ENCODE measurements at regions not wholly inside any gene's neighbourhood (a gene's known extent, or its start where the extent isn't known, plus 50 kb on each side); places are given as distances from the start of the nearest gene placed in this dataset.

GRCh38 chr1:60913039-60913438 lies 169.3 kb upstream of the NFIA start:
- ChIA-PET CTCF (no interaction called here), POLR2A (no interaction called here)
- no peak for DNase-seq (ENCODE audit: extremely low spot score)
- no peak for TF ChIP-seq CTCF (IDR thresholded peaks at IDR 0.05; ENCODE audit: control extremely low read depth, extremely low read depth, low read depth, missing control alignments)

- DNase-seq (ENCODE audit: extremely low spot score), result no peak
These were observed 170.2 kb upstream of the NFIA start for GRCh38 chr1:60911966-60912697.

GRCh38 chr1:60908159-60908558 lies 174.2 kb upstream of the NFIA start:
- CTCF ChIA-PET, result no interaction called here
- TF ChIP-seq CTCF (IDR thresholded peaks at IDR 0.05; ENCODE audit: control extremely low read depth, extremely low read depth, low read depth, missing control alignments), result no peak
- no peak for DNase-seq (ENCODE audit: extremely low spot score)
- POLR2A ChIA-PET, result no interaction called here

More at GRCh38 chr1:60911966-60912697, 170.2 kb upstream of the NFIA start:
- CTCF ChIA-PET, result no interaction called here
- POLR2A ChIA-PET, result no interaction called here
- TF ChIP-seq CTCF (IDR thresholded peaks at IDR 0.05; ENCODE audit: control extremely low read depth, extremely low read depth, low read depth, missing control alignments), result no peak

GRCh38 chr1:60906526-60906925 lies 175.8 kb upstream of the NFIA start:
- POLR2A ChIA-PET, result no interaction called here
- TF ChIP-seq CTCF (IDR thresholded peaks at IDR 0.05; ENCODE audit: control extremely low read depth, extremely low read depth, low read depth, missing control alignments), result no peak
- DNase-seq (ENCODE audit: extremely low spot score), result no peak
- CTCF ChIA-PET, result no interaction called here

- no peak for DNase-seq (ENCODE audit: extremely low spot score)
- POLR2A ChIA-PET, result no interaction called here
- no peak for TF ChIP-seq CTCF (IDR thresholded peaks at IDR 0.05; ENCODE audit: control extremely low read depth, extremely low read depth, low read depth, missing control alignments)
- CTCF ChIA-PET, result interaction anchor here (1.0 kb wide), 1 partner anchor 39 kb away, joined by 3 read pairs; no protein-coding TSS in a partner anchor
These were observed 176.3 kb upstream of the NFIA start for GRCh38 chr1:60906039-60906438.

GRCh38 chr1:60904099-60904851 lies 178.1 kb upstream of the NFIA start:
- no peak for TF ChIP-seq CTCF (IDR thresholded peaks at IDR 0.05; ENCODE audit: control extremely low read depth, extremely low read depth, low read depth, missing control alignments)
- ChIA-PET POLR2A (no interaction called here), CTCF (interaction anchor here (1.0 kb wide), 1 partner anchor 11 kb away, joined by 3 read pairs; no protein-coding TSS in a partner anchor)
- DNase-seq (ENCODE audit: extremely low spot score), result no peak
